Posterior vena cava (tissue), 2 donors: ENCODE measurements at regions not wholly inside any gene's neighbourhood (a gene's known extent, or its start where the extent isn't known, plus 50 kb on each side); places are given as distances from the start of the nearest gene placed in this dataset.
"Not testable (repeated sequence)": the region's sequence is repeated elsewhere in the genome, so short reads cannot be mapped to it uniquely, and the experiment has no call there.

ENCODE experiments used
- DNase-seq: peaks from one replicate; pipeline ENCODE4 v3.0.0-alpha.2; 2020; ENCODE audit warnings: low spot score
- intact Hi-C, 2 donors: fragments of 100-400 bp; cut with DNase I; formaldehyde crosslinking; loops; one replicate each; pipeline versions ENCODE4 v1.14.1 to v1.14.2; 2022 to 2023
- donor health status: DM: yes; HTN: yes; CAD: no.
- donor health status: DM: yes; HTN: yes; CAD: no.

DNA sequence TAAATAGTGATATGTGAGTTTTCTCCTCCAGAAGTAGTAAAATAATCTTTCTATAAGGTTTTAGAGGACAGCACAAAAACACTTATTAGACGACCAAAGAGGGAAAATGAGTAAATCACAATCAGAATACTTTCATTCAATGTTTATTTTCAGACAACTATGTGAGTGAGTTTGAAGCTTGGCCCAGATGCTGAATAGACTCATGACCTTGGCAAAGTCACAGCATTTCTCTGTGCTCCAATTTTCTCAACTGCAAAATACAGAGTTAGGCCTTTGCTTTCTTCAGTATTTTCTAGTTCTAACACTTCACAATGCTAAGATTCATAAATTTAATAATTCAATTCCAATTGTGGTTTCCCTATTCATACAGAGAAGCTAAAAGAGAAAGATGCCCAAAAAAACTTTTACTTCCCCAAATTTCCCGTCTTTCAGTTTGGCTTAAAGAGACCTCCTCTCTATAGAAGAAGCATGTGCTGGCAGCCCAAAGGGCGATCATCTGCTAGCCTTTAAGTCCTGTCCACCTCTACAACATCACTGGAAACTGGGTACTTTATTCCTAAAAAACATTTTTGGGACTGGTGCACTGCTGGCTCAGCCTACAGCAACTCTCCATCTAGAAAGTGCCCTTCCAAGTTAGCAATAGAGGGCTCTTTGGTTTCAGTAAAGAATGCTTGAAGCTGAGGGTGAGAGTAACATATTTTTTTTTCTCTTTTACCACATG lies 116.8 kb upstream of the GORAB start:
- no peak for DNase-seq

GRCh38 chr1:170415710-170416372 lies 116.1 kb upstream of the GORAB start:
- DNase-seq, result no peak
- intact Hi-C loops, result no loop called here

More for the DNA sequence above, 116.8 kb upstream of the GORAB start:
- intact Hi-C loops, result no loop called here

DNA sequence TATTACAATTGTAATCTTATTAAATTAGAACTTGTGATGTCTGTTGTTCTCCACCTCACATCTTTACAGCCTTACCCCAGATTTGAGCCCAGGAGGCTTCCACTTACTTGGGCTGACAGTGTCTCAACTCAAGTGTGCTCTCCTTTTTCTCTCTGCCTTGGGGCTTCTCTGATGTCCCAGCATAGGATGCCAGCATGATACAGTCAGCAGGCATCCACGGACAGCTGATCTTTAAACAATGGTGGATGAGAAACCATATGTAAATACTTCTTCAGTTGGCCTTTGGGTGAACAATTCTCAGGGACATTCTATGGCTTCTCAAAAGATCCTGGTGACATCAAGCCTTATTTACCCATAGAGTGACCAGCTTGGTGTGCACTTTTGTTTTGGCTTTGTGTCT lies 107.6 kb upstream of the GORAB start:
- intact Hi-C loops, result no loop called here
- no peak for DNase-seq

DNA sequence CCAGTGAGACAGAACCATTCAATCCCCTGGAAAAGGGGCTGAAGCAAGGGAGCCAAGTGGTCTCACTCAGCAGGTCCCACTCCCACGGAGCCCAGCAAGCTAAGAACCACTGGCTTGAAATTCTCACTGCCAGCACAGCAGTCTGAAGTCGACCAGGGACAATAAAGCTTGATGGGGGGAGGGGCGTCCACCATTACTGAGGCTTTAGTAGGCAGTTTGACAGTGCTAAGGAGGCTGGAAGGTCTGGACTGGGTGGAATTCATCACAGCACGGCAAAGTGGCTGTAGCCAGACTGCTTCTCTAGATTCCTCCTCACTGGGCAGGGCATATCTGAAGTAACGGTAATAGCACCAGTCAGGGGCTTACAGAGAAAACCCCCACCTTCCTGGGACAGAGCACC lies 105.4 kb upstream of the GORAB start:
- DNase-seq, result no peak
- intact Hi-C loops, result no loop called here

GRCh38 chr1:170427002-170427401 lies 105.0 kb upstream of the GORAB start:
- intact Hi-C loops, DNase-seq: not testable (repeated sequence)

DNA sequence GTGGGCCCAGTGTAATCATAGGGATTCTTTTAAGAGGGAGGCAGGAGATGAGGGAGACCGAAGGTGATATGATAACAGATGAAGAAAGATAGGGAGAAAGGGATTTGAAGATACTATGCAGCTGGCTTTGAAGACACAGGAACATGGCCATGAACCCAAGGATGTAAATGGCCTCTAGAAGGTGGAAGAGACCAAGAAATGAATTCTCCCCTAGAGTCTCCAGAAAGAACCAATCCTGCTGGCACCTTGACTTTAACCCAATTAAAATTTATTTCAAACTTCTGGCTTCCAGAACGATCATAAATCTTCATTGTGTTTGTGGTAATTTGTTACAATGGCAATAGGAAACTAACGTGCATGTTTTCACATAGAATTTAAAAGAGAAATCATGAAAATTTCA lies 95.0 kb upstream of the GORAB start:
- no peak for DNase-seq
- intact Hi-C loops, result no loop called here

DNA sequence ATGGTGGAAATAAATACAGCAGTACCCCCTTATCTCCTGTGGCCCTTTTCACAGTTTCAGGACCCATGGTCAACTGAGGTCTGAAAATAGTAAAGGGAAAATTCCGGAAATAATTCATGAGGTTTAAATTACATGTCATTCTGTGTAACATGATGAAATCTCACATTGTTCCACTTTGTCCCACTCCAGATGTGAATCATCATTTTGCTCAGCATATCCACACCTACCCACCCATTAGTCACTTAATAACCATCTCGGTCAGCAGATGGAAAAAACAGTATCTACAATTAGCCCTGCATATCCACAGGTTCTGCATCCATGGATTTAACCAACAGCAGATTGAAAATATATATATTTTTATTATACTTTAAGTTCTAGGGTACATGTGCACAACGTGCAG lies 86.9 kb upstream of the GORAB start:
- DNase-seq, result no peak
- intact Hi-C loops, result no loop called here

DNA sequence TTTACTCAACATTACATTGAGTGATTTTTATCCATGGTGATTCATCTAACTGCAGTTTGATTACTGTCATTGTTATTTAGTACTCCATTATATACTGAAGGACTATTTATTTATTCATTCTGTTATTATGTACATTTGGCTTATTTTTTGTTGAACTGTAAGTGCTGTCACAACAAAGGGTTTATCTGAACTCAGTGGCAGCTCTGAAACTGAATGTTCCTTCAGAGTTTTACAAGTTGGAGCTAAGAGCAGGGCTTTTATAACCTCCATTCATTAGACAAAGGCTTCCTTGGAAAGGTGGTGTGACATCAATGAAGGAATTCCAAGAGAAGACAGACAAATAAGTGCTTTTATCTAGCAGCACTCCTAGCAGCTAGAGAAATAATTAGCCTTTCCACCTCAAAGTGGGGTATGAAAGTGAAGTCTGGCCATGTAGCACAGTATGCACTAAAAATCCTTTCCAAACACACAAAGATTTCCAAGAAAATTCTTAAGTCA lies 83.3 kb upstream of the GORAB start:
- intact Hi-C loops, result no loop called here
- DNase-seq, result no peak

- DNase-seq, result not testable (repeated sequence)
- intact Hi-C loops, result loop anchor here in 1 of 2 donors (2.0 kb wide), 1 partner anchor 119 kb away; no protein-coding TSS in a partner anchor
Observed at GRCh38 chr1:170457325-170458050, 74.5 kb upstream of the GORAB start.

GRCh38 chr1:170460001-170460400 lies 72.0 kb upstream of the GORAB start:
- DNase-seq, result no peak
- intact Hi-C loops, result no loop called here

- intact Hi-C loops, result no loop called here
- no peak for DNase-seq
Observed at GRCh38 chr1:170460414-170461155, 71.4 kb upstream of the GORAB start.

DNA sequence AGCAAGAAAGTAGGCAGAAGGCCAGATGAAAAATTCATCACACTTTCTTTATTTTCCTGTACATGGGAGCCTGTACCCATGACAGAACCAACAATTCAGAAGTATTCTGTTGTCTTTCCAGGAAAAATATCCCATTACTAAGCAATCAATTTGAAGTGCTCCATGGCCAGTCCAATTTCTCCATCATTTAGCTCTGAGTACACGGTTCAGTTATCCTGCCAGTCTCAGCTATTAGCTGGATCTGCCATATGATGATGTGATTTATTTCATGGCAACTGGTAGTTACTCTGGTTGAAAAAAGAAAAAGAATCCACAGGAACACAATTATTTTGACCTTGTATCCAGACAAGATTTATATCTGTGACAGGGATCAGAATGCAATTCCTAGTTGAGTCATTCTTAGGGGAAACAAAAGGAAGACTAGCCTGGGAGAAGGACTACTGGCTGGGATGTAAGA lies 70.6 kb upstream of the GORAB start:
- intact Hi-C loops, result no loop called here

GRCh38 chr1:170461762-170462384 lies 70.1 kb upstream of the GORAB start:
- DNase-seq, result no peak
- intact Hi-C loops, result no loop called here

More for the DNA sequence above, 70.6 kb upstream of the GORAB start:
- DNase-seq, result no peak

GRCh38 chr1:170470121-170470520 lies 61.8 kb upstream of the GORAB start:
- no peak for DNase-seq
- intact Hi-C loops, result no loop called here

DNA sequence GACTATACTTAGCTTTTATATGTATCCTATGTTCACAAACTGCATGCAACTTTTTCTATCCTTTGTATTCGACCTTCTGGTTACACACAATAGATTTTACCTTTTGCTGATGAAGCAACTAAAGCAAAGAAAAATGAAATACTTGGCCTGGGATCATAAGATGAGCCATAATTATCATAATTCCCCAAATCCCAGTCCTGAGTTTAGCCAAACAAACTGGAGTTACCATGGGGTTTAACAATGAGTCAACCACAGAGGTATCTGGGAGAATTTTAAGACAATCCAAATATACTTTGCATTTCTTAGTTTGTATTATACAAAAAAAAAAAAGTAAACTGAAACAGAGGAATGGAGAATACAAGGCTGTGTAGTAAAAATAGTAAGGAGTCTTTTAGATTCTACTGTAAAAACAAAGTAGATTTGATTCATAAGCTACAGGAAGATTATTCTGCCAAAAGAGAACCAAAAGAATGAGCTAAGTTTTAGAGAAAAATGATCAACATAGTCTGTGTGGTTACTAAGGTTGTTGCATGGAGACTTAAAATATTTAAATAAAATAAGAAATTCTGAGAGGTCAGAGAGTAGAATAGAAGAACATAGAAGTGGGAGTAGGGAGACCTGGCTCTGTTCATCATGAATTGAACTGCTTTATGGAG lies 60.4 kb upstream of the GORAB start:
- no peak for DNase-seq
- intact Hi-C loops, result no loop called here

DNA sequence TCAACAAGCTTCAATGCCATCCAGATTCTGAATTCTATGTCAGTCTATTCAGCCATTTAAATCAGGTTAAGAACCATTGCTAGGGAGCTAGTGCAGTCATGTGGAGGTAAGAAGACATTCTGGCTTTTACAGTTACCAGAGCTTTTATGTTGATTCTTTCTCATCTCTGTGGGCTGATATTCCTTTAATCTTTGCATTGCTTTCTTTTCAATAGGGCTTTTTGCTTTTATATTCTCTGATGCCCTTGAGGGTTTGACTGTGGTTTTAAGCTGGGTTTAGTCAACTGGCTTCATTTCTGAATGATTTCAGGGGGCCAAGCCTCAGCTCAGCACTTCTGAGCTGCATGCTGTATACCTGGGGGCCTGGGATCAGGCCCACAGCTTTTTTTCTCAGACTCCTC lies 51.0 kb upstream of the GORAB start:
- intact Hi-C loops, result no loop called here
- DNase-seq, result no peak
